ENCODE measurements at regions not wholly inside any gene's neighbourhood (a gene's known extent, or its start where the extent isn't known, plus 50 kb on each side); places are given as distances from the start of the nearest gene placed in this dataset.
"Not testable (repeated sequence)": the region's sequence is repeated elsewhere in the genome, so short reads cannot be mapped to it uniquely, and the experiment has no call there.

DNA sequence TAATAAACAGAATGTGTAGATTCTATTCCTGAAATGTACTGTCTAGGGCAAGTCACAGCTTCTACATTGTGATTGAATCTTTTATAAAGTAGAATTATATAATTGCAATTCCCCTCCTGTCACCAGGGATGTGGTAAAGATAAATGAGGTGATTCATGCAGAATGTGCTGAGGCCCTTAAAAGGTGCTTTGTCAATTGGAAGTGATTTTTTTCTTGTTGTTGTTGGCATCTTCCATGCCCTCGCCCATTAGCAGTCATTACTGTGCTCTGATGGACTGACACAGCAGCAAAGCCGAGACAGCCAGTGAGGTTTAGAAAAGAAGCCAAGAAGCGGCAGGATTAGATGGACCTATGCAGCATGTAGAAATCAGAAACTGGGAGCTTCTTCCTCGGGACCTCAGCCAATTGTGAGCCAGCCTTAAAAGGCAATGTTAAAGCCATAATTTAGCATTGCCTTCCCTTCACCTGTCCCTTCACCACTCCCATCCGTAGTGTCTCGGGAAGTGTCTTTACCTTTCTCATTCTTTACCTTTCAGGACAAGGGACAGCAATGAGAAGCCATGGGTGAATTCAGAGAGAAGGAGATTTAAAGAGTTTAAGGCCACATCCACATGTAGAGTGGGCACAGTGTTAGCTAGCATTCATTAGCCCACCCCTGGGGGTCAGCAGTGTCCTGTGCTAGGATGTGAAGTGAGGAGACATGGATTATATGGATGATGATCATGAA lies 257.8 kb downstream of the PLK2 start:
- no peak for DNase-seq

GRCh38 chr5:58200451-58200850 lies 259.4 kb downstream of the PLK2 start:
- no peak for DNase-seq

GRCh38 chr5:58199087-58199486 lies 260.8 kb downstream of the PLK2 start:
- DNase-seq: no peak

- DNase-seq: no peak
Observed at GRCh38 chr5:58198330-58198729, 261.6 kb downstream of the PLK2 start.

DNA sequence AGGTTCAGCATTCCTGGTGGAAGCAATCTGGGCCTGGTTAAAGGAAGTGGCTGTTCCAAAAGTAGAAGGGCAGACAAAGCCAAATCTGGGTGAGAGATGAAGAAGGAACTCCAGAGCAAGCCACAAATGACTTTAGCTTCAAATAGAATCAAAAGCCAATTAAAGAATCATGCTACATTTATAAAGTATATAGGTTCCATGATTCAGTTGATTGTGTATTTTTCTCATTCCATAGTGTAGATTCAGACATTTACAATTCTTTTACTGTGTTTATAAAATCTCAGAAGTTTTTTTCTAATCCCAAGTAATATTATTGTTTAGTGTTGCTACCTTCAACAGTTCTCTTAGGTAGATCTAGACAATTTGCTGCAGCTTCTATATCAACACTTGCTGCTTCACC lies 262.0 kb downstream of the PLK2 start:
- no peak for DNase-seq

DNA sequence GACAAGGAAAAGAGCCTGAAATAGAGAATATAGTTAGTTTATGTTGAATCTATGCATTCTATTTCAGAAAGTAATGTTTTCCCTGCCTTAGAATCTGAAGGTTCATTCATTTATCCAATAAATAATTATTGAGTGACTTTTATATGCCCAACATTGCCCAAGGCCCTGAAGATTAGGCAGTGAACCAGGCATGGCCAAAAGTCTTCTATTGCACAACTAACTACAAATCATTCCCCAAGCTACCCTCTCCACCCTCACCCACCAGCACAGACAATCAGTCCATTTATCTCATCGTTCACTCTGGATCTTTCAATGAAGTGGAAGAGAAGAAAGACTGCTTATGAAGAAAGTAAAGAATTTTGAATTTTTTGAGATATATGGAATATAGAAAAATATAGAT lies 268.4 kb downstream of the PLK2 start:
- no peak for DNase-seq

DNA sequence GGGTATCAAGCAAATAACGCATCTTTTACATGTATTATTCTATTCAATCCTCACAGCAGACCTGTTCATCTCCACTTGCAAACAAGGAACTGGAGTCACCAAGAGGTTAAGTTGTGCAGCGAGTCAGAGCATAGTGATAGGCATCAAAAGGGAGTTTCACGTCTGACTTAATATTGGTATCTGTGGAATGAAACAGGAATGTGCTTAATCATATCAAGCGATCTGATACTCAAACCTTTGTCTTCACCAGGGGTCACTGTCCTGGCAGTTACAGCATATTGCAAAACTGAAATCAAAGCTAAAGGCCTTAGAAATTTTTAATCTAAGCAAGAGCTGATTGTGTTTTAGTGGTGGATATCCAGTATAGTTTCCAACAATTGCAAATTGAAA lies 271.6 kb downstream of the PLK2 start:
- DNase-seq: no peak

DNA sequence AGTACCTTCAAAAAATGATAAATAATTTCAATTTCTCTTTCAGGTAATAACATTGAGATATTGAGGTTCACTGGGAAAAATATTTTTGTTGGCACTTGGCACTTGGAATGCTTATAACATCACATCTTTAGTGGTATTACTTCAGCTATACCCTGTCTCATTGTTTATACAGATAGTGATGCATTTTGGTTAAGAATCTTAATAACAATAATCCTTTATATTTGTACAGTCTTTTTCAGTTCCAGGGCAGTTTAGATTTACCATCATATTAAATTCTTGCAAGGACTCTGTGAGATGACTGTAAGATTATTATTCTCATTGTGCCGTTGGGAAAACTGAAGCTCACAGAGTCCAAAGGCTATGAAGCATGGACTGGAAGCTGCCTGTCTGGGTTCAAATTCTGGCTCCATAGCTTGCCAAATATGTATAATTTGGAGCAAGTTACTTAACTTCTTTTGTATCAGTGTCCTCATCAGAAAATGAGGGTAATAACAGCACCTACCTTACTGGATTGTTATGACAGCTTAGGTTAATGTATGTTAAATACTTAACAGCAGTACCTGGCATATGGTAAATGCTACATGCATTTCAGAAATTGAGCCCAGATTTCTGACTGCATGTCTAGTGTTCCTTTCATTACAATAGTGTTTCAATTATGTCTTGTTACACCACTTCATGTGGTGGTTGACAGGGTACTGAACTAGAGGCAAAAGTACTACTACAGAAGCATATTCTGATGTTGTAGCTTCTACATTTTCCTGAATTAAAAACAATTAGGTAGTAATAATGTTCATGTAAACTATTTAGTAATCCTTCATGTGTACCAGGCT lies 272.2 kb downstream of the PLK2 start:
- no peak for DNase-seq

DNA sequence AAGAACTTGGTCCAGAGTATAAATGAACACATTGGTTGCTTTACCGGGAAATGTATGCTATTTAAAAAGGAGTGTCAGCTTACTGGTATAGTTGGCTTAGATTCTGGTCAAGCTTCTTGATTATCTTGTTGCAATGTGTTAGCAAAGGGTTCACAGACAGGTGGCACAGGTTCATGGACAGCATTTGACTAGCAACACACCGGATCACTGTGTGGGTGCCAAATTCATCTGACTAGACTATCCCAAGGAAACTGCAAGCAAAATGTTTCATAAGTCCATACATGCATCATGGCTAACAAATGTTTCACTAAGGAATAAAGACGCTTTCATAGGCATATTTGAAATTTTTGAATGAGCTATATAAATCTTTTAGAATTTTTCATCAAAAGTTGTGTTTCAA lies 274.1 kb downstream of the PLK2 start:
- no peak for DNase-seq

DNA sequence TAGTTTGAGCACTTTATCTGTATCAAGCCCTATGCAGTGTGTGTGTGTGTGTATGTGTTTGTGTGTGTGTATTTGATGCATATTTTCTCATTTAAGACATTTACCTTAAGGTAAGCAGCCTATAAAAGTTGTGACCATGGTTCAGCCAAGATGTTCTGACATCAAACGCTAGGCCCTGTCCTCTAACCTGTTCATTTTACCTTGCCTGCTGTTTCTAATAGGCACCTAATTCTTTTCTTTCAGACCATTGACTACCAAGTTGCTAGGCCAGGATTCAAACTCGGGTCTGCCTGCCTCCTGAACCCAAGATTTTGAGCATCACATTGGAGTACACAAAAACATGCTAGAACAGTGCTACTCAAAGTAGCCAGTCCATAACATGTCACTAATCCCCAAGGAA lies 274.5 kb downstream of the PLK2 start:
- no peak for DNase-seq

DNA sequence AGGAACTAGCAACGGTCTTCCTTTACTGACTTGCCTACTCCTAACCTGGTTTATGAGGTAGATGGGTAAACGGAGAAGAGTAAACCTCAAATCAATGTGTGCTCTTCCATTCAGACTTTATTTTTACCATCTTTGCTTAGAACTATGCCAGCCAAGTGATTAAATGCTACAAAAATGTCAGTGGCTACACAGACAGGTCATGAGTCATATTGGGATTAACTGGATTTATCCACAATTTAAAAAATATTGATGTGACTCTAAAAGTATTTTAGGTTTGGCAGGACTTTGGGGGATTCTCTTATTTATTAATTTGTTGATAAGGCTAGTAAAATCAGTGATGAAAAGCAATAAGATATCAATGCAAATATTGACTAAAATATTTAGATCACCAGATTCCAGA lies 275.0 kb downstream of the PLK2 start:
- DNase-seq: no peak

DNA sequence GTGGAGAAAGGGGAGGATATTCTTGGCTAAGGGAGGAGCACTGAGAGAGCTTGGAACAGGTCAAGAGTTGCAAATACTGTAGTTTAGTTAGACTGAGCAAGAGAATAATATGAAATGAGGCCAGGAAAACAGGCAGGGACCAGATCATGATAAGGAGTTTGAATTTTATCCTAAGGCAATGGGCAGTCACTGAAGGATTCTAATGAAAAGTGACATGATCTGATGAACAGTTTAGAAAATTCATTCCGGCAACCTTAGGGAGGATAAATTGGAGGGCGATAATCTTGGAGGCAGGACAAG lies 276.1 kb downstream of the PLK2 start:
- no peak for DNase-seq

DNA sequence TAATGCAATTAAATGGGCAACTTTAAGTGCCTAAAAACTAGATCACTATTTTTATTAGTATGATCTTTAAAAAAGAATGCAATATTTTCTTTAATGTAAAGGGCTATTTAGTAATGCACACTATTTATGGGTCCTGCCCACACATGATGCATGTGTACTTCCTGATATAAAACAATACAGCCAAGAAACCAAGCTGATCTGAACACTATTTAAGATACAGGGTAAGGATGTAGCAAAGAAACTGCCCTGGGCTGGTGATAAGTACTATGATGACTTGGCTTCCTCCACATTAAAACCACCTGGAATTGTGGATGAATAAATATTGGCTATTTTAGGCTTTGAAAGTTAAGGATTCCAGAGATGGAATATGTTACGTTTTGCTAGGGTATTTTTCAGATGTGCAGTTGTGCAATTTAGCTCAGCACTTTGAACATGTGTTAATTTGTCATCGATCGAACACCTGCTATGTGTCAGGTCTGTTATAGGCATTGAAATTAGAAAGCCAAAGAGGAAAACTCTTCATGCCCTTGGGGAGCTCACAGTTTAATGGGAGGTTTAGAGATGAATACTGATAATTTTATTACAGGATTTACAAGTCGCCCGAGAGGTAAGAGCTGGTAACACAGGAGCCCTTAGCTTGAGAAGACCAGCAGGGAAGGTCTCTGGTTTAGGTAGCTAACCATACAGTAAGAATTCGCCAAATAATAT lies 276.7 kb downstream of the PLK2 start:
- DNase-seq: no peak

DNA sequence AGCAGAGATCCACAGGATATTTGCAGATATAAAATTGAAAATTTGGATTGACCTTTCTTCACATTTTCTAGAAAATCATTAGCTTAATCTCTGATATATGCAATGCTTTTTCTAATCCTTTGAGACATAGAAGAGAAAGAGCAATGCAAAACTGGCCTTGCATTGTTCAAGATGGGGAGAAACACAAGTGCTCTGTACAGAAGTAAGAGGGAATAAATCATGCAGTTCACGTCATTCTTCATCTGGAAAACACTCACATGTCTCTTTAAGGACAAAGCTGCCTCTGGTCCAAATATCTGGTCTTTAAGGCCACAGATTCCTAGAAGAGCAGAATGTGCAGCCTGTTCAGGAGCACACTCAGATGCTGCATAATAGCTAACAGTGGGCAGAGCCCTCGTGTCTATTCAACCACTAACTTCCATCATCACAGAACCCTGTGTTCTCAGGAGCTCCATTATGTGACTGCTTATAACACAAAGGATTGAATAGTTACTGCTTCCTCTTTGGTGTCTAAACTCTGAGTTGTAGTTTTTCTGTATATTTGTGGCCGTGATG lies 277.5 kb downstream of the PLK2 start:
- no peak for DNase-seq

DNA sequence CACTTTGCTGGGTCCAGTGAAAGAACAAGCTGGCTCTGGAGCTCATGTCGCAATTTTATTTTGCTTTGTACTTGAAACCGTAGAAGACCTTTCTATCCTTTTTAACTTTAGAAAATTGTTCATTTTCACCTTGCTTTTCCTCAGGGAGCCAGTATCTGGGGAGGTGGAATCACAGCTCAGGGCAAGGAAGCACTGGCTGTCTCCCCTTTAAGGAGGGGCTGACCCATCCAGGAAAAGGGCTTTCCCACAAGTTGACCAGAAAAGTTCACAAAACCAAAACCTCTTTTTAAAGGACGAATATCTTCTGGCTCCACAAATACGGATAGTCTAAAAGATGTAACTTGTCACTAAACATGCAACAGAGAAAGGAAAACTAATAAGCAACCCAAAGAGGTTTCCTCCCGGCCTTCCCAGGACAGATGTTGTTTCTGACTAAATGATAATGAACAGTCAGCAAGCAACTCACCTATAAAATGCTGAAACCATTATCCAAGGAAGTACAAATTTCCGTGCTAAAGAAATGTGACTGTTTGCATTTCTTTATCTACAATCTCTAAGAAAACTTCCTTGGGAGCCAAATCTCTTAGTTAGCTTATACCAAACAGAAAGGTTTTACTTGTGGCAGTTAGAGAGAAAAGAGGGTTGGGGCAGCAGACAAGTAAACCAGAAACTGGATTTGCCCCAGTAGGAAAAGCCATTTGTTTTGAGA lies 278.2 kb downstream of the PLK2 start:
- no peak for DNase-seq

DNA sequence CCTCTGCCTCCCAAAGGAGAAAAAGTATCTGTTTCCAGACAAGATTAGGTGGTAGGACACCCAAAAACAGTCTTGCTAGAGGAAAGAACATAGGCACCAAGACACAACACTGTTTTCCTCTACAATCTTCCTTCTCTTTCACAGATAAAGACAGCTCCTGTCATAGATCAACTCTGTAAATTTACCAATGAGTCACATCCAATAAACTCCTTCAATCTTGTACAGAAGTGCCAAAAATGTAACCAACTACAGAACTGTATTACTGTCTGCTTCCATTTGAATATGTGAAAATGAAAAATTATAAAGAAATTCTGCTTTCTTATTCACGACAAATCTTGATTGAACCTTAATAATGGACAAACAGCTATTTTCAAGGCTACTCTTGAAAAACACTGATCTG lies 286.9 kb downstream of the PLK2 start:
- DNase-seq: no peak

GRCh38 chr5:58165152-58165551 lies 294.7 kb downstream of the PLK2 start:
- no peak for DNase-seq

GRCh38 chr5:58161889-58162288 lies 298.0 kb downstream of the PLK2 start:
- not testable (repeated sequence) for DNase-seq

DNA sequence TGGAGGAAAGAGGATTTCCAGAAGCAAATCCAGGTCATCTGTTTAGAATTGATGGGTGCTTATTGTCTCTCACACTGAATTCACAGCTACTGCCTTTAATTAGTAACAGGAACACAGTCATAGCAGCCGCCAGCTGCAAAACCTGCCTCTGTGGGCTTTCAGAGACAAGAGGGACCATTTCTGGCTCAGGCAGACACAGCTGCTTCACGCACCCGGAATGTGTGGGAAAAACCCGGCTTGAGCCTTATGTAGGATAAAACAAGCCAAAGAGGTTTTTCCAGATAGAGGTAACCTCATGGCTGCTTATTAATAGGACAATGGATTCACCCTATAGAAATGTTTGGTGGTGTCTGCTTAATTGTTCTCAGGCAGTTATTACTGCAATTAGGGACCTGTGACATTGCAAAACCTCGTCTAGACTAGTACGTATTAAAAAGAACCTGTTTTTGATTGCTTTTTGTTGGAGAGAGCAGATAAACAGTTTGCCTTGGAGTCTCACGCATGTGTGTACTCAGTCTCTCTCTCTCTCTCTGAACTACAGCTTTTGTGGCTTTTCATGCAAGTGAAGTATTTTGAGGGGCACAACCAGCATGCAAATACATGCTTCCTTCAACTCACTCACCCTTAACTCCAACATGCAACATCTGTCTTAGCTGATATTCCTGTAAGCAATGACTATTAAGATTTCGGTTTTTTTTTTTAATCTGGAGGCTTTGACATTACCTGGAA lies 302.7 kb downstream of the PLK2 start:
- peak; percentile 71 for DNase-seq

DNA sequence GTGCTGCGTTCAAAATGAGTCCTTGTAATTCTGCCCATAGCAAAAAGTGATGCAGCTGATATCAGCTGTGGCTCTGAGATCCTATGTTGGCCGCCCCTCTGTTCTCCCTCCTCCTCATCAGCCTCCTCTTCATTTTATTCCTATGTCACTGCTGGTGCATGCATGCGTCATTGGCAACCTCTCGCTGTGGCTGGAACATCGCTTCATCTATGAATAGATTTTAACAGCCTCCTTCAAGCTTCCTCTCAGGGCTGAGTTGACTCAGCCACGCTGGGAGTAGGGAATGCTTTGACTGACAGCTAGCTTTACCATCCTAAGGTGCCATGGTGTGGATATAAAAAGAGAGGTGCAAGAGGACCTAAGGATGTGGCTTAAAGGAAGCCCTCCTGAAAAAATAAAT lies 303.5 kb downstream of the PLK2 start:
- DNase-seq: peak; percentile 33

GRCh38 chr5:58153255-58153654 lies 306.6 kb downstream of the PLK2 start:
- DNase-seq: no peak
